ENCODE measurements at regions not wholly inside any gene's neighbourhood (a gene's known extent, or its start where the extent isn't known, plus 50 kb on each side); places are given as distances from the start of the nearest gene placed in this dataset.
"Not testable (repeated sequence)": the region's sequence is repeated elsewhere in the genome, so short reads cannot be mapped to it uniquely, and the experiment has no call there.

GRCh38 chr6:81531869-81532561 lies 220.5 kb downstream of the TENT5A start:
- Mint-ChIP-seq H3K27me3 (ENCODE audit: insufficient read depth) (peaks cover 1% of the 10 kb centered on the region; the same call in 1 of the 2 replicates), H3K27ac (no peak overlapping the region), H3K9me3 (no peaks in the 10 kb centered on the region), H3K36me3 (ENCODE audit: low read depth) (no peaks in the 10 kb centered on the region), H3K4me1 (ENCODE audit: low read depth) (peaks cover 8% of the 10 kb centered on the region; the same call in 1 of the 2 replicates), H3K4me3 (no peak overlapping the region)
- TF ChIP-seq, protein P1, sequence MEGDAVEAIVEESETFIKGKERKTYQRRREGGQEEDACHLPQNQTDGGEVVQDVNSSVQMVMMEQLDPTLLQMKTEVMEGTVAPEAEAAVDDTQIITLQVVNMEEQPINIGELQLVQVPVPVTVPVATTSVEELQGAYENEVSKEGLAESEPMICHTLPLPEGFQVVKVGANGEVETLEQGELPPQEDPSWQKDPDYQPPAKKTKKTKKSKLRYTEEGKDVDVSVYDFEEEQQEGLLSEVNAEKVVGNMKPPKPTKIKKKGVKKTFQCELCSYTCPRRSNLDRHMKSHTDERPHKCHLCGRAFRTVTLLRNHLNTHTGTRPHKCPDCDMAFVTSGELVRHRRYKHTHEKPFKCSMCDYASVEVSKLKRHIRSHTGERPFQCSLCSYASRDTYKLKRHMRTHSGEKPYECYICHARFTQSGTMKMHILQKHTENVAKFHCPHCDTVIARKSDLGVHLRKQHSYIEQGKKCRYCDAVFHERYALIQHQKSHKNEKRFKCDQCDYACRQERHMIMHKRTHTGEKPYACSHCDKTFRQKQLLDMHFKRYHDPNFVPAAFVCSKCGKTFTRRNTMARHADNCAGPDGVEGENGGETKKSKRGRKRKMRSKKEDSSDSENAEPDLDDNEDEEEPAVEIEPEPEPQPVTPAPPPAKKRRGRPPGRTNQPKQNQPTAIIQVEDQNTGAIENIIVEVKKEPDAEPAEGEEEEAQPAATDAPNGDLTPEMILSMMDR (IDR thresholded peaks at IDR 0.05) = no peak
- no peak for DNase-seq

DNA sequence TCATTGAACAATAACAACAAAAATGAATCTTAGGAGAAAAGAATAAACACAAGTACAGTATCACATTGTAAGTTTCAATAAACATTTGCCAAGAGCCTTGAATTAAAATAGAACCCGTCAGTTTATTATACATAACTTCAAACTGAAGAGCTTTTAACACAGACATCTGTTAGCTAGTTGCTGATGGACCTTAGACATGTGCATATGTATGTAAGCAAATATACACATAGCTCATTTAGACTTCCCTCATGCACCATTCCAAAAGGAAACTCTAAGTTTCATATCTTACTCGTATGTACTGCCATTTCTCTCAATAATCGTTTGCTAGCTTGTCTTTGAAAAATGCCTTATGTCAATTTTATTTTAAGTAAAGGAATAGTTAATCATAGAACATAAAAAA lies 235.0 kb downstream of the TENT5A start:
- H3K9me3 Mint-ChIP-seq = no peaks in the 10 kb centered on the region
- H3K4me1 Mint-ChIP-seq (ENCODE audit: low read depth) = peaks cover 9% of the 10 kb centered on the region
- no peak overlapping the region for H3K27ac Mint-ChIP-seq
- DNase-seq = no peak
- no peaks in the 10 kb centered on the region for H3K36me3 Mint-ChIP-seq (ENCODE audit: low read depth)
- no peak overlapping the region for H3K4me3 Mint-ChIP-seq
- TF ChIP-seq, protein P1 (IDR thresholded peaks at IDR 0.05) = no peak
- peaks cover 2% of the 10 kb centered on the region; the same call in 1 of the 2 replicates for H3K27me3 Mint-ChIP-seq (ENCODE audit: insufficient read depth)

- H3K9me3 Mint-ChIP-seq = no peaks in the 10 kb centered on the region
- H3K27me3 Mint-ChIP-seq (ENCODE audit: insufficient read depth) = peaks cover 2% of the 10 kb centered on the region; the same call in 1 of the 2 replicates
- DNase-seq = no peak
- peaks cover 9% of the 10 kb centered on the region for H3K4me1 Mint-ChIP-seq (ENCODE audit: low read depth)
- no peak overlapping the region for H3K27ac Mint-ChIP-seq
- no peaks in the 10 kb centered on the region for H3K36me3 Mint-ChIP-seq (ENCODE audit: low read depth)
- TF ChIP-seq, protein P1 (IDR thresholded peaks at IDR 0.05) = no peak
- no peak overlapping the region for H3K4me3 Mint-ChIP-seq
These were observed 236.7 kb downstream of the TENT5A start for GRCh38 chr6:81515562-81516453.

GRCh38 chr6:81514195-81514594 lies 238.3 kb downstream of the TENT5A start:
- H3K36me3 Mint-ChIP-seq (ENCODE audit: low read depth); H3K4me1 Mint-ChIP-seq (ENCODE audit: low read depth); H3K9me3 Mint-ChIP-seq; H3K4me3 Mint-ChIP-seq; H3K27me3 Mint-ChIP-seq (ENCODE audit: insufficient read depth); H3K27ac Mint-ChIP-seq; DNase-seq: not testable (repeated sequence)

DNA sequence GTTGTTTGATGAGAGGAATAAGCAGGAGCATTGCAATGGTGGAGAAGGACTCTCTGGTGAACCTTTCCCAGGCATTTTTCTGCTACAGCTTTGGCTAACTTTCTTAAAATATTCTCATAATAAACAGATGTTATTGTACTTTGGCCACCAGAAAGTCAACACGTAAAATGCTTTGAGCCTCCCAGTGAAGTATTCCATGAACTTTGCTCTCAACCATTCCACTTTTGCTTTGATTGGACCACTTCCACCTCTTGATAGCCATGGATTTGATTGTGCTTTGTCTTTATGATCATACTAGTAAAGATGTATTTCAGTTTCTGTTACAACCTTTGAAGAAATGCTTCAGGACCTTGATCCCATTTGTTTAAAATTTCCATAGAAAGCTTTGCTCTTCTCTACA lies 241.1 kb downstream of the TENT5A start:
- Mint-ChIP-seq H3K4me3 (no peak overlapping the region), H3K9me3 (no peaks in the 10 kb centered on the region), H3K4me1 (ENCODE audit: low read depth) (peaks cover 6% of the 10 kb centered on the region), H3K36me3 (ENCODE audit: low read depth) (no peaks in the 10 kb centered on the region), H3K27me3 (ENCODE audit: insufficient read depth) (no peaks in the 10 kb centered on the region), H3K27ac (no peak overlapping the region)
- DNase-seq = no peak
- TF ChIP-seq, protein P1 (IDR thresholded peaks at IDR 0.05) = no peak

DNA sequence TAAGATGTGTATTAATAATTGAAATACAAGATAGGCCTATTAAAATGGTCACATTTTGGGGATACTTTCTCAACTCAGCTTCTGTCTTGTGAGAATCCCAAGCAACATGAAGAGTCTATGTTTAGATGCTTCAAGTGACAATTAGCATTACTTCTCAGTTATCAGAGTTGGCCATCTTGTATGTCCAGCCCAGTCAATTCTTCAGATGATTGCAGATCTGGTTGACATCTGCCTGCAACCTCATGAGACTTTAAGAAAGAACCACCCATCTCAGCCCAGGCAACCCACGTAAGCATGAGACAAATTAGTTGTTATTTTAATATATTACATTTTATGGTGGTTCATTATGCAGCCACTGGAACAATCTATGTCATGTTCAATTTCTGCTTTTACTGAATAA lies 256.5 kb downstream of the TENT5A start:
- Mint-ChIP-seq H3K36me3 (ENCODE audit: low read depth) (no peaks in the 10 kb centered on the region; the same call in 1 of the 2 replicates), H3K27ac (no peak overlapping the region), H3K4me1 (ENCODE audit: low read depth) (no peaks in the 10 kb centered on the region), H3K9me3 (no peaks in the 10 kb centered on the region), H3K27me3 (ENCODE audit: insufficient read depth) (no peaks in the 10 kb centered on the region), H3K4me3 (no peak overlapping the region)
- DNase-seq = no peak
- TF ChIP-seq, protein P1 (IDR thresholded peaks at IDR 0.05) = no peak
